Trophoblast cell (in vitro differentiated cells and primary cell): ENCODE measurements at regions not wholly inside any gene's neighbourhood (a gene's known extent, or its start where the extent isn't known, plus 50 kb on each side); places are given as distances from the start of the nearest gene placed in this dataset.
A peak's percentile ranks its signal among the peaks of the same experiment; 100 is the strongest.

ENCODE experiments used
- DNase-seq, 2 donors: peaks; one replicate each; pipeline ENCODE4 v3.0.0-alpha.2; 2016
- H2AFZ ChIP-seq: 2 replicates; pipeline ENCODE4 v1.6.1; 2013; ENCODE audit warnings: low read length, moderate library complexity, mild to moderate bottlenecking; ENCODE audit not compliant: insufficient read depth, poor library complexity
- H2AK5ac ChIP-seq: 2 replicates; pipeline ENCODE4 v1.6.1; 2013; ENCODE audit warnings: mild to moderate bottlenecking, low read length
- H2BK120ac ChIP-seq: 2 replicates; pipeline ENCODE4 v1.6.1; 2013; ENCODE audit warnings: low read length, mild to moderate bottlenecking, moderate library complexity; ENCODE audit not compliant: insufficient read depth, poor library complexity
- H2BK12ac ChIP-seq: 2 replicates; pipeline ENCODE4 v1.6.1; 2013; ENCODE audit warnings: mild to moderate bottlenecking, low read length, moderate library complexity
- H2BK5ac ChIP-seq: 2 replicates; pipeline ENCODE4 v1.6.1; 2013; ENCODE audit warnings: low read length, low read depth, moderate library complexity, mild to moderate bottlenecking; ENCODE audit not compliant: poor library complexity
- H3K14ac ChIP-seq: 2 replicates; pipeline ENCODE4 v1.6.1; 2013; ENCODE audit warnings: mild to moderate bottlenecking, low read length
- H3K18ac ChIP-seq: 2 replicates; pipeline ENCODE4 v1.6.1; 2013; ENCODE audit warnings: mild to moderate bottlenecking, low read length
- H3K23ac ChIP-seq: 2 replicates; pipeline ENCODE4 v1.6.1; 2013; ENCODE audit warnings: low read length
- H3K27ac ChIP-seq: 2 replicates; pipeline ENCODE4 v1.5.1; 2013; ENCODE audit warnings: low read depth, mild to moderate bottlenecking, inconsistent platforms, low read length, moderate library complexity
- H3K27me3 ChIP-seq: 2 replicates; pipeline ENCODE4 v1.6.1; 2013; ENCODE audit warnings: inconsistent platforms, mild to moderate bottlenecking, low read length, moderate library complexity; ENCODE audit not compliant: insufficient read depth
- H3K36me3 ChIP-seq, 2 experiments: 1 replicate in 1 of 2; 2 replicates in 1 of 2; pipeline ENCODE4 v1.6.1; 2013; ENCODE audit warnings: low read length in 2 of 2, mild to moderate bottlenecking in 2 of 2, moderate library complexity in 1 of 2; ENCODE audit not compliant: insufficient read depth in 2 of 2, control insufficient read depth in 1 of 2
- H3K4ac ChIP-seq: 2 replicates; pipeline ENCODE4 v1.6.1; 2013; ENCODE audit warnings: low read depth, mild to moderate bottlenecking, low read length, moderate library complexity
- H3K4me1 ChIP-seq, 2 experiments: 1 replicate in 1 of 2; 2 replicates in 1 of 2; pipeline ENCODE4 v1.6.1; 2013; ENCODE audit warnings: low read length in 2 of 2, mild to moderate bottlenecking in 2 of 2, moderate library complexity in 1 of 2; ENCODE audit not compliant: insufficient read depth in 2 of 2, control insufficient read depth in 1 of 2
- H3K4me2 ChIP-seq: 2 replicates; pipeline ENCODE4 v1.6.1; 2013; ENCODE audit warnings: inconsistent platforms, mild to moderate bottlenecking, low read length, moderate library complexity
- H3K4me3 ChIP-seq: 2 replicates; pipeline ENCODE4 v1.5.1; 2013; ENCODE audit warnings: mild to moderate bottlenecking, low read depth, low read length, inconsistent platforms
- H3K79me1 ChIP-seq: one replicate; pipeline ENCODE4 v1.6.1; 2013; ENCODE audit warnings: low read length
- H3K79me2 ChIP-seq: 2 replicates; pipeline ENCODE4 v1.6.1; 2013; ENCODE audit warnings: low read length, mild to moderate bottlenecking; ENCODE audit not compliant: control insufficient read depth, insufficient read depth, poor library complexity
- H3K9ac ChIP-seq: 2 replicates; pipeline ENCODE4 v1.6.1; 2013; ENCODE audit warnings: mild to moderate bottlenecking, low read length
- H3K9me3 ChIP-seq: 2 replicates; pipeline ENCODE4 v1.6.1; 2013; ENCODE audit warnings: low read depth, mild to moderate bottlenecking, control low read depth, inconsistent platforms, low read length; ENCODE audit not compliant: insufficient read depth
- H4K12ac ChIP-seq: 2 replicates; pipeline ENCODE4 v1.6.1; 2013; ENCODE audit warnings: low read depth, mild to moderate bottlenecking, low read length, moderate library complexity
- H4K8ac ChIP-seq: 2 replicates; pipeline ENCODE4 v1.6.1; 2013; ENCODE audit warnings: low read depth, mild to moderate bottlenecking, low read length, moderate library complexity
- H4K91ac ChIP-seq: one replicate; pipeline ENCODE4 v1.6.1; 2013; ENCODE audit warnings: low read depth, mild to moderate bottlenecking, low read length, moderate library complexity
- WGBS: extraction: QIAGEN DNeasy Blood & Tissue Kit; methylation state at CpG from one replicate; pipeline ENCODE4 v1.1.7; 2013; ENCODE audit warnings: missing lambda C conversion rate; ENCODE audit not compliant: insufficient read length, insufficient coverage; ENCODE audit errors: extremely low coverage; 5-methylcytosine and 5-hydroxymethylcytosine counted together

DNA sequence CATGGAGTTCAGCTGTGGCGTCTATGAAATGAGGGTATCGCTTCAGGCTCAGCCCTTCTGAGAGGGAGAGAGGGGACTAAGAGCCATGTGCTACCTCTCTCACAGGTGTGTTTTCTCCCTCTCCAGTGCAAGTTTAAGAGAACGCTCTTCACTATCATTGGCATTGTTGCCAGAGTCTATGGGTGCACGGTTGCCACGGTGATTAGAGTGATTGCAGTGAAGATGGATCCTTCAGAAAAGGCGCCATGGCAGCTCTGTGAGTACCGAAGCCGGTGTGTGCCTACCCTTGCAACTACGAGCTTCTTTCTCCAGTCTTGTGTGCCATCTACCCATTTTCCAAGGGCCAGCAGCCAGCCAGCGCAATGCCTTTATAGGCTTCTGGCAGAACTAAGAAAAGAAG lies 290.5 kb downstream of the OMA1 start:
- H2BK5ac ChIP-seq, result no peak overlapping the region
- H3K18ac ChIP-seq, result no peak overlapping the region
- H3K79me1 ChIP-seq, result no peaks in the 10 kb centered on the region
- H2AFZ ChIP-seq, result no peak overlapping the region
- DNase-seq, result no peak
- no peaks in the 10 kb centered on the region for H3K9me3 ChIP-seq
- no peaks in the 10 kb centered on the region for H3K27me3 ChIP-seq
- no peak overlapping the region for H3K27ac ChIP-seq
- H3K4ac ChIP-seq, result no peak overlapping the region
- no peak overlapping the region for H3K14ac ChIP-seq
- no CpG with 5 or more reads among the region's 10 CpGs for WGBS
- no peak overlapping the region for H2AK5ac ChIP-seq
- H3K4me3 ChIP-seq, result no peak overlapping the region
- no peaks in the 10 kb centered on the region for H3K4me1 ChIP-seq
- no peak overlapping the region for H4K91ac ChIP-seq
- H2BK12ac ChIP-seq, result no peak overlapping the region
- H3K4me2 ChIP-seq, result no peak overlapping the region
- no peak overlapping the region for H4K12ac ChIP-seq
- no peak overlapping the region for H3K9ac ChIP-seq
- no peak overlapping the region for H3K23ac ChIP-seq
- H3K36me3 ChIP-seq, result no peaks in the 10 kb centered on the region
- H2BK120ac ChIP-seq, result no peak overlapping the region
- H4K8ac ChIP-seq, result no peak overlapping the region
- H3K79me2 ChIP-seq, result no peaks in the 10 kb centered on the region

DNA sequence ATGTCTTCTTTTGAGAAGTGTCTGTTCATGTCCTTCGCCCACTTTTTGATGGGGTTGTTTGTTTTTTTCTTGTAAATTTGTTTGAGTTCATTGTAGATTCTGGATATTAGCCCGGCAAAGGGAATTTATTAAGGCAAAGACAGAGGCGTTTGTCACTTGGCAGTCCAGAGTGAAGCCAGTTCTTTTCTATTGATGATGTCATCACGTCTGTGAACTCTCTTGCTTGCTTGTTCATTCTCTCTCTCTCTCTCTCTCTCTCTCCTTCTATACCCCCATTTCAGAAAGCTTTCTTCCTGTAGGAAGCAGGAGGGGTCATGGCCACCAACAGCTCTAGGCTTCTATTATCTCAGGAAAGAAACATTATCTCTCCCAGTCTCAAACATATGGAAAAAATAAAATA lies 291.3 kb downstream of the OMA1 start:
- Histone ChIP-seq H3K4me1 (peaks cover 0 to under 1% of the 10 kb centered on the region in 2 experiments), H3K79me2 (no peaks in the 10 kb centered on the region), H4K91ac (no peak overlapping the region), H3K4ac (no peak overlapping the region), H3K23ac (no peak overlapping the region), H3K79me1 (no peaks in the 10 kb centered on the region), H2AFZ (no peak overlapping the region), H3K27ac (no peak overlapping the region), H3K4me2 (no peak overlapping the region), H3K18ac (no peak overlapping the region), H3K4me3 (no peak overlapping the region), H2BK5ac (no peak overlapping the region), H3K27me3 (no peaks in the 10 kb centered on the region), H3K9ac (no peak overlapping the region), H2AK5ac (no peak overlapping the region), H3K14ac (no peak overlapping the region), H3K9me3 (no peaks in the 10 kb centered on the region), H2BK12ac (no peak overlapping the region), H3K36me3 (no peaks in the 10 kb centered on the region), H2BK120ac (no peak overlapping the region), H4K12ac (no peak overlapping the region), H4K8ac (no peak overlapping the region)
- no peak for DNase-seq
- WGBS, result no CpG with 5 or more reads among the region's 4 CpGs

DNA sequence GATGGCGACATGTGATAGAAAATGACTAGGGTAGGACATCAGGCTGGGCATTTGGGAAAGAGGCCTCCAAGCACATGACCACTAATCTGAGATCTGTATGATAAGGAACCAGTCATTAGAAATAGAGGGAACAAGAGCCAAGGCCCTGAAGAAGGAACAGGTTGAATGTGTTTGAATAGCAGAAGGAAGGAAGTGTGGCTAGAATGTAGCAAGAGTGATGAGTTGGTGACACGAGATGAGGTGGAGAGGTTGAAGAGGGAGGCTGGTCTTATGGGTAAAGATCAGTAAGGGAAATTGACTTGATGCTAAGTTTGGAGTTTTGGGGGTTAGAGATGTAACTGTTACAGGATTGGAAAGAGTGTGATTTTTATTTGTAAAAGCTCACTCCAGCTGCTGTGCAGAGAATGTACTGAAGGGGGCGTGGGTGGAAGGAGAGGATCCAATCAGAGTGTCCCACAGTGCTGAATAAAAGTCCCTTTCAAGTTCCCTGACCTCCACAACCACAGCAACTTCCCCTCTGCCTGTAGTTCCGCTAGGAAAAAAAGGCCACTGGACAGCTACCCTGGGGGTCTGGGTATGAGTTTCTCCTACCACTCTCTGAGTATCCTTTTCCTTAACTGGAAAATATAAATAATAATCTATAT lies 295.0 kb downstream of the OMA1 start:
- no peak overlapping the region for H2AFZ ChIP-seq
- no peak overlapping the region for H4K8ac ChIP-seq
- H3K27me3 ChIP-seq, result peaks cover 14% of the 10 kb centered on the region
- no peaks in the 10 kb centered on the region for H3K79me1 ChIP-seq
- no peak overlapping the region for H4K12ac ChIP-seq
- no peaks in the 10 kb centered on the region for H3K79me2 ChIP-seq
- H2BK120ac ChIP-seq, result no peak overlapping the region
- H2BK12ac ChIP-seq, result no peak overlapping the region
- H3K14ac ChIP-seq, result no peak overlapping the region
- no peak overlapping the region for H4K91ac ChIP-seq
- no peak overlapping the region for H2BK5ac ChIP-seq
- H3K36me3 ChIP-seq, result no peaks in the 10 kb centered on the region
- no peak overlapping the region for H2AK5ac ChIP-seq
- H3K9ac ChIP-seq, result no peak overlapping the region
- H3K27ac ChIP-seq, result no peak overlapping the region
- H3K9me3 ChIP-seq, result no peaks in the 10 kb centered on the region
- H3K23ac ChIP-seq, result no peak overlapping the region
- DNase-seq, result no peak
- WGBS, result 100% methylated on average over 1 of the region's 4 CpGs
- H3K4me1 ChIP-seq, result peaks cover 8 to 10% of the 10 kb centered on the region in 2 experiments
- H3K4me3 ChIP-seq, result no peak overlapping the region
- no peak overlapping the region for H3K4ac ChIP-seq
- H3K18ac ChIP-seq, result no peak overlapping the region
- no peak overlapping the region for H3K4me2 ChIP-seq

DNA sequence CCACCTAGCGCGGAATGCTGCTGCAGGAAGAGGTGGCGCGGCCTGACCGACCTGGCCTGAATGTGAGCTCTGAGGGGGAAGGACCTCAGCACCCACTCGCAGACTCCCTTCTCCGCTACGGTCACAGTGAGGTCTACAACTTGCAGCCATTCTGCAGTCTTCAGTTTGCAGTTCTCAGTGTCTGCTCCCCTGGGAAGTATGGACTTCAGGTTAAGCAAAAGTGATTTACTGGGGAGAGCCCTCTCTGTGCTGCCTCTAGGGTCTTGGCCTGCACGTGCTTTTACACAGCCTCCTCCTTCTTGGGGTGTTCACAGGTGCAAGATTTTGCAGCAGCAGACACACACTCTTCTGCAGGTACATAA lies 296.0 kb downstream of the OMA1 start:
- no peaks in the 10 kb centered on the region for H3K36me3 ChIP-seq
- DNase-seq, result no peak
- no peak overlapping the region for H2BK12ac ChIP-seq
- no peak overlapping the region for H2AFZ ChIP-seq
- no peak overlapping the region for H3K27ac ChIP-seq
- H3K79me2 ChIP-seq, result no peaks in the 10 kb centered on the region
- H3K4me3 ChIP-seq, result no peak overlapping the region
- no peak overlapping the region for H3K9ac ChIP-seq
- no peaks in the 10 kb centered on the region for H3K79me1 ChIP-seq
- H3K9me3 ChIP-seq, result no peaks in the 10 kb centered on the region
- no peak overlapping the region for H3K4ac ChIP-seq
- no peak overlapping the region for H2AK5ac ChIP-seq
- H3K4me2 ChIP-seq, result peak overlapping the region; percentile 76
- no peak overlapping the region for H4K12ac ChIP-seq
- H3K4me1 ChIP-seq, result peaks cover 8 to 10% of the 10 kb centered on the region in 2 experiments
- no peak overlapping the region for H3K18ac ChIP-seq
- no peak overlapping the region for H4K8ac ChIP-seq
- H3K23ac ChIP-seq, result no peak overlapping the region
- H4K91ac ChIP-seq, result no peak overlapping the region
- peaks cover 14% of the 10 kb centered on the region for H3K27me3 ChIP-seq
- H2BK120ac ChIP-seq, result no peak overlapping the region
- no peak overlapping the region for H2BK5ac ChIP-seq
- H3K14ac ChIP-seq, result no peak overlapping the region
- no CpG with 5 or more reads among the region's 9 CpGs for WGBS
